HT1080 (cell line): ENCODE measurements at regions not wholly inside any gene's neighbourhood (a gene's known extent, or its start where the extent isn't known, plus 50 kb on each side); places are given as distances from the start of the nearest gene placed in this dataset.

ENCODE experiments used
- DNase-seq: peaks from one replicate; pipeline ENCODE4 v3.0.0-alpha.2; 2015; ENCODE audit warnings: low read depth

DNA sequence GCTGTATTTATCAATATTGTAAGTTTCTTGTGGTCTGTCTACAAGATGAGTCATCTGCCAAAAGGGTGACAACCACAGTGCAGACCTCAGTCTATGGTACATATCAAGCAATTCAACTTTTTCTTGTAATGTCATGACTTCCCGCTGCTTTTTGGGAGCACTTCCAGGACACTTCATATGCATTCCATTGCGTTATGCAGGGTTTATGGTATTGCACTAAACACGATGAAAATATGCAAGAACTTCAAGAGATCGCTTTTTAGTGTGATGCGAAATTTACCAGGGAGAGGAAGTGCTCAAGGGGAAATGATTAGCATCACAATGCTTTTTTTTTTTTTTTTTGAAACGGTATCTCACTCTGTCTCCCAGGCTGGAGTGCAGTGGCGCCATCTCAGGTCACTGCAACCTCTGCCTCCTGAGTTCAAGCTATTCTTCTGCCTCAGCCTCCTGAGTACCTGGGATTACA is 166.5 kb downstream of the TFAP2A start:
- peak; percentile 71 for DNase-seq

DNA sequence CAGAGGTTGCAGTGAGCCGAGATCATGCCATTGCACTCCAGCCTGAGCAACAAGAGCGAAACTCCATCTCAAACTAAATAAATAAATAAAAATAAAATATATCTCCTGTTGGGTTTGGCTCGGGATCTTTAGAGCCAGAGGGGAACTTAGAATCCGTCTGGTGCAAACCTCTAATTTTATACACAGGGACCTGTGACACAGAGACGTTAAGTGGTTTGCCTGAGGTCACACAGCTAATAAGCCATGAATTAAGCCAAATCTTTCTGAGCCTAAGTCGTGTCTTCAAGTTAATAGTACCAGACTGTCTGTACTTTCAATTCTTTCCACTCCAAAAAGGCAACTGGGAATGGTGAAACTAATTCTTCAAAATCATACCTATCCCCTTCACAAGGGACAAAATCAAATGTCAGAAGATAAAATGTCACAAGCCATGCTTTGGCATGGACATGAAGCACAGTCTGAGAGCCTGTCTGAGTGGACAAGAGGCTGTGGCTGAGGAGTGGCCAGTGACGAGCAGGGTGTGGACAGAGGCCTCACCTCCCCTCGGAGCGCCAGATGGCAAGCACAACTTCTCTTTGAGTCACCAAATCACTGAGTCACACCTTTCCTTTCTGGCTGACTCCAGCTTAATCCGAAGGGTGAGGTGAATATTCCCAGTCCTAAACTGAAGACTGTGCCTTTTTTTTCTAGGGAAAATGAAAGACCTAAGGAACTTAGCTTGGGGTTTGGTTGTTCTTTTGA is 177.4 kb downstream of the TFAP2A start:
- peak; percentile 89 for DNase-seq

DNA sequence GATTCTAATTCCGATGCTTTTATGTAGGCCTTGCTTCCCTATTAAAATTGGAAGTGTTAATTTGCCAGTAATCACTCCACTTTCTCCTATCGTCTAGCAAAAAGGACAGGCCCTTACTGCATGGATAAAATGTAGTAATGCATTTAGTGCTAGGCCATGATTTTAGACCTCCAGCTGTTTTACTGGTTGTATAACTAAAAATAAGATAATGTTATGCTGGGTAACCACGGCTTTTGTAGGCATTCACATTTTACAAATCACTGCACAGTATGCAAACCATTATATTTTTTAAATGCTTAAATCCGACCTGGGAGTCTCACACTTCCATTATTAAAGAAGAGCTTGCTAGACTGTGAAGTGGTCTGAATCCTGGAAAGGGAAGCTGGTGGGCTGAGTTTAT is 179.5 kb downstream of the TFAP2A start:
- no peak for DNase-seq

DNA sequence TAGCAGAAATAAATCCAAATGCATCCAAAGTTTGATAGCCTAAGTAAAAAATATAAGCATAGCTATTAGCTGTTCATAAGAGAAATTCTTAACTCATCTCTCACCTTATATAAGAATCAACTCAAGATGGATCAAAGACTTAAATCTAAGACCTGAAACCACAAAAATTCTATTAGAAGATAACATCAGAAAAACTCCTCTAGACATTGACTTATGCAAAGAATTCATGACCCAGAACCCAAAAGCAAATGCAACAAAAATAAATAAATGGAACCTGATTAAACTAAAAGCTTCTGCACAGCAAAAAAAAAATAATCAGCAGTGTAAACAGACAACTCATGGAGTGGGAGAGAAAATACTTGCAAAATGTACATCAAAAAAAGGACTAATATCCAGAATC is 184.3 kb downstream of the TFAP2A start:
- no peak for DNase-seq

DNA sequence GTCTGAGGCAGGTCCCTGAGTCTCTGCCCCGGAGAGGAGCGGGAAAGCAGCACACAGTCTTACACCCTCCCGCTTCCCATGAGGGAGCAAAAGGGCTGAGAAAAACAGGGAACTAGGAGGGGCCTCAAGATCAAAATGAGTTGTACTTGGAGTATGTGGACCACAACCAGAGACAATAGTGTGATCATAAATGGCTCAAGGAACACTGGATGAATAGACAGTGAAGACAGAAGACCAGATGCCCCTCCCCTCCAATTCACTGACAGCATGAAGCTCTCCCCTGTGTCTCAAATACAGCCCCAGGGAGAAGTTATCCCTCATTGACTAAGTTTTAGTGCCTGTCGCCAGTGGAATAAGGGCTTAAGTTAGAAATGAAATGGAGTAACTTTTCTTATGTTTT is 191.0 kb downstream of the TFAP2A start:
- DNase-seq, result no peak

DNA sequence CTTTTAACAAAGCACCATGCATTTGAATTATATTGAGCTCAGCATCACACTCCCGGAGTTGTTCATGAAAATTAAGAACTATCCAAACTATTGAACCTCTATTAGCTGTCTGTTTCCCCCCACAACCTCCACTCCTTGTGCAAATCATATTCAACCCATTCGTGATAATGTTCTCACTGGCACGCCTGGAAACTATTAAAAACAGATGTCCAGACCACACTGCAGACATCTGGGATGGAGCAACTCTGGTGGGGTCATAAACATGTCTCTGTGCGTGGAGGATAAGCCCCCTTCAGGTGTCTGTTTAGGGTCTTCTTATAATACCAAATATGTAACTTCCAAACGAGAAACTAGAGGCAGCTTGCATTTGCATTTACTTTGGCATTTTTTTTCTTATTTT is 193.7 kb downstream of the TFAP2A start:
- no peak for DNase-seq

DNA sequence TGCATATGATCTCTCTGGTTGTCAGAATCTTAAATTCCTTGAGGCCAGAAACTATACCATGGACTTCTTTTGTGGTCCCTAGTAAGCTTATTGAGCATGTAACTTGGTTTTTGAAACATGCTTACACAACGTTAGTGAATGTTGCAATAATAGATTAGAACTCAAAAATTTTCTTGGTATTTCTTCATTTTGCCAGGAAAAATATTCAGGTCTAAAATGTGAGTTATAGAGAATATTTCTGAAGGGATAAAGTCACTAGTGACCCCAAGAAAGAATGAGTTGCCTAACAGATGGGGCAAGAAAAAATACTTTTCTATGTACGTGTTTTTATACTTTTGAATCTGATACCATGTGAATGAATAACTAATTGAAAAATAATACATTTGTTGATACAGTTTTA is 195.4 kb downstream of the TFAP2A start:
- no peak for DNase-seq

DNA sequence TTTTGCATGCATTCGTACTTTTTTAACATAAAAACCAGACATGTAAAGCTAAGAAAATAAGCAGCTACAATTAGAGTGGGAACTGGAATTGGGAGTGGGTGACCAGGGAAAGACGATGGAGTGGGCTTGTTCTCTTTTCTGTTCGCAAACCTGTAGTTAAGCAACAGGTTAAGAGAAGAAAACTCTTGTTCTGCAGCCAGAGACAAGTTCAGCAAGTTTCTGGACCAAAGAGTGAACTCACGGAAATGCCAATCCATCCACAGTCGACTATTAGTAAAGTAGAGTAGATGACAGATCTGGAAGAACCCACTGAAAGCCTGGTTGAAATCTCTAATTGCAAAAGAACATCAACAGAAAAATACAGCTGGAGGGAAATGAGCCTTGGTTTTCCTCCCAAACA is 197.8 kb downstream of the TFAP2A start:
- no peak for DNase-seq

DNA sequence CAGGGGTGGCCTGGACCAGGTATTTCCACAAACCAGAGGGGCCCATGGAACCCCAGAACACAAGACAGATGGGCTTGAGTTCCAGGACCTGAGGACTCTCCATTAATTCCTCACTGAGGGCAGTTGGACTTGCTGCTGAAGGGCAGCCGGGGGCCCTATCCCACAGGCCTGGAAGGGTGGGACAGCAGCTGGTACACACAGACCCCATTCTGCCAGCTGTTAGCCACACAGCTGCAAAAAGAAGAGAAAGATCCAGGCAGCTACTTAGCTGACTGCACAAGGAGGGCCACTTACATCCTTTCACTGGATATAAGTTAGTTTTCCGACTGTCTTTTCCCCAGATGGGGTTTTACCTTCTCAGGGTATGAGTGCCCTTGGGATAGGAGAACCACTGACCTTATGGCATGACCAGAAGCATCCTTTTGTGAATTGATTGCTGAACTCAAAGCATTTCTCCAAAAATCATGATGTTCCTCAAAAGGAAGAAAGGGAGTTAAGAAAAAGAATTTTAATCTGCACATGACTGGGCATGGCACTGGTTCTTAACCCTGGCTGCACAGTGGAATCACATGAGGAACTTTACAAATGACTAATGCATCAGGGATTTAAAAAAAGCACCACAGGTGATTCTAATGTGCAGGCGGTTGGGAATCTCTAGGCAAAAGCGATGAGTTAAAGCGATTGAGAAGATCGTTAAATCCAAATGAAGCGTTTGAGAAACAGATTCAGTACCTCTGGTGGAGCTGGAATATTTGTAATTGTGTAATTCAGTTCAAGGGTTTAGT is 199.4 kb downstream of the TFAP2A start:
- DNase-seq, result no peak

DNA sequence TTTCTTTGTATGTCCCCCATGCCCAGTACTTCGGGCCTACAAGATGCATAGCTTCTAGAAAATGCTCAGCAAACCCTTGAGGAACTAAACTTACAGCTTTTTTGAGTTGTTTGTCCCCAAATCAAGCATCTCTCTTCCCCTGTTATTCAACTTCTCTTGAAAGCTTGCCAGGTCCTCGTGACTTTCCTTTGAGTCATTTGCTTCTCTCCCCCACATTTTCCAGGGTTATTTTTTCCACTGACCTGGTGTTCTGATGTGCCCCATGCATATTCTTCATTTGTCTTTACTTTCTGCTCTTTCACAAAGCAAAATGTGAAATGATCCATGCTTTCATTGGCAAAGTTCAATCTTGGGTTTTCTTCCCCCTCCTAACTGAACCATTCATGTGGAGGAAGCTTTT is 204.8 kb downstream of the TFAP2A start:
- peak; percentile 38 for DNase-seq

DNA sequence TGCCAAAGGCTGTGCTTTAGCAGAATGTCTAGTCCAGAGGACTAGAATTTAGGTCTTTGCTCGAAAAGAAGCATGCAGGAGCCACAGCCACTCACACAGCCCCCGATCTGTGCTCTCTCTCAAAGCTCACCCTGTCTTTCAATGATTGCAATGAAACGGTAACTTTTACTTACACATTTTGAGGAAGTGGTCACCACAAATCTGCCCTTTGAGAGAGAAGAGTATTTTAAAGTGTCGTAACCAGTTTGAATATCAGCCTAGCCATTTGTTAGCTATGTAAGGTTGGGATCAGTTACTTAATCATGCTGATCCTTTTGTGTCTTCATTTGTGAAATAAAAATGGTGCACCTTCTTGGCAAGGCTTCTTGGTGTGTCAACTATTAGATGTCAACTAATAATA is 209.0 kb downstream of the TFAP2A start:
- DNase-seq, result no peak

DNA sequence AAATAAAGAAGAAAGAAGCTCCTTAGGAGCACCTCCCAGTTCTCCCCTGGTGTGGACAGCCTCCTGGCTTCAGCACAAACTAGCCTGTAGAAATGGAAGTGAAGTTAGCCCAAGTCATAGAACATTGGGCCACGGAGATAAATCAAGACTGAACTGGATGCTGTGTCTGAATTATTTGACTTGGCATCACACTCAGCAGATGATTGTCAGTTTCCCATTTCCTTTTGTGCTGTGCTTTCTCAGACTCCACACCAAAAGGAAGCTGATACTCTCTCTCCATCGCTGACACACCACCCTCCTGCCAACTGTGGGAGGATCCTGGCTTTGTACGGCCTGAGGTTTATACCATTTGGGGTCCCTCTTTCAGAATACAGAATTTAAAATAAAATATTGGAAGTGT is 209.8 kb downstream of the TFAP2A start:
- no peak for DNase-seq

DNA sequence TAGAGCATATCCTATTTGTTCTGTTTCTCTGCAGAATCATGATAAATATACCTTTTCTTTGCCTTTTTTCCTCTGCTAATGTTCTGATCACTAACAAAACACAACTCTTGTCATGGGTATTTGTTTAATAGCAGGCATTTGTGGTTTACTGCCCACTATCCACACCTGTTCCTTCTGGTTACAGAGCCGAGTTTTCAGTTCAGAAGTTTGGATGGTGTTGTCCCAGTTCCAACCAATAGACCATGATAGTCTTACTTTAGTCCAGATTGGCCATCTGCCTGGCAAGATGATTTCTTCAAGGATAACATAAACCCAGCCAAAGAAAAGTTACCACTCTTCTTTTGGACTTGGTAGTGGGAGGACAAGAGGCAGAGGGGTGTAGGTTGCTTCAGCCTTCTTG is 211.2 kb downstream of the TFAP2A start:
- DNase-seq, result no peak

DNA sequence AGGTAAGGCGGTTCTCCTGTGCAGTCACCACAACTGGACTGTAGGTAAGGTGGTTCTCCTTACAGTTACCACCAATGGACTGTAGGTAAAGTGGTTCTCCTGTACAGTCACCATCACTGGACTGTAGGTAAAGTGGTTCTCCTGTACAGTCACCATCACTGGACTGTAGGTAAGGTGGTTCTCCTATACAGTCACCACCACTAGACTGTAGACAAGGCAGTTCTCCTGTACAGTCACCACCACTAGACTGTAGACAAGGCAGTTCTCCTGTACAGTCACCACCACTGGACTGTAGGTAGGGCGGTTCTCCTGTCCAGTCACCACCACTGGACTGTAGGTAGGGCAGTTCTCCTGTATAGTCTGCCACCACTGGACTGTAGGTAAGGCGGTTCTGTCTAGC is 212.3 kb downstream of the TFAP2A start:
- DNase-seq, result no peak

DNA sequence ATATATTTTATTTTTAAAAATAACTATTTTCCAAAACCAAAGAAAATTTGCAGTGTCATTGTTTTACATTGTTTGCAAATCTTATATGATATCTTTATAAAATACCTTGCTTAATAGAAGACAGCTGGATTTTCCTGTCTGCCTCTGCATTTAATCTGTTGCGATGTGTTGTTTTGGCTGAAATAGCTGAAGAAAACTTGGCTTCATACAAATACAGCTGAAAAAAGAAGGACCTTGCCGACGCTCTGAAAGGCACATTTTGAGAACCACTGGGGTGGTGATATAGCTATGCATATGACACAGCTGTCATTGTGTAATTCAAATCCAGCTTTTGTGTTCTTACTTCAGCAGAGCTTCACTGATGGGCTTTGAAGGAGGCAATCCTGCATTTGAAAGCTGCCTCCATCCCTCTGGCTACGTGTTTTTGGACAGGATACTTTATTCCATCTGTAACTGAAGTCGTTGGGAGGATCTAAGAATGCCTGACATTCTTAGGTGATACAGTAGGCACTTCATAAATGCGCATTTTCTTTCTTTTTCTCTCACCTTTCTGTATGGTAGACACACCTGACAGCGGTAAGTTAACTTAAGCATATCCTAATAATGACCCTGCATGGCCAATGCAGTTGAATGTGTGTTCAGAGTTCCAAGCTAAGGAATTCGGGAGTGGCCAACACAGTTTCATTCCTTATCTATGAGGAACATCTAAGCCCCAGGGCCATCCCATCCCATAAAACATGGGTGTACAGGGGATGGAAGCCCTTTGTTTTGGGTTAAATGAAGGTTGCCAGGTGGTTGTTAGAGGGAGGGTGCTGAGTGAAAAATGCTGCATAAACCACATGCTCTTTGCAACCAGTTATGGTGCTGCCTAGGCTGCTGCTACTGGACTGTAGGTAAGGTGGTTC is 213.0 kb downstream of the TFAP2A start:
- no peak for DNase-seq

DNA sequence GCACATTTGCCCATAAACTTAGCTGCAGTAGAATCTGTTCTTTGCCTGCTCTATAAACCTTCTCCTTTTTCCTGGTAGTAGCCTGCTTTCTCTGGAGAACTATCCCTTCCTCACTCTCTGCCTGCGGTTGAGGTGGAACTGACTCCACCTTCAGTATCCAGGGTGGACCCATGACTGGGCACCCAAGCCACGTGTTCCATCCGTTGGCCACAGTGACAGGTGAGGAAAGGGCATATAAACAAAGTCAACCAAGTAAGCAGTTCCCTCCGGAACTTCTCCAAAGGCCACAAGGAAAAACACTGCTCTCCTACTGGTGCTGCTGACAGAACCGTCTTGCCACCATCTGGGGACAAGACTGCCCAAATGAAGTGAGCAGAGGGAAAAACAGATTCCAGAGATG is 218.8 kb downstream of the TFAP2A start:
- no peak for DNase-seq

DNA sequence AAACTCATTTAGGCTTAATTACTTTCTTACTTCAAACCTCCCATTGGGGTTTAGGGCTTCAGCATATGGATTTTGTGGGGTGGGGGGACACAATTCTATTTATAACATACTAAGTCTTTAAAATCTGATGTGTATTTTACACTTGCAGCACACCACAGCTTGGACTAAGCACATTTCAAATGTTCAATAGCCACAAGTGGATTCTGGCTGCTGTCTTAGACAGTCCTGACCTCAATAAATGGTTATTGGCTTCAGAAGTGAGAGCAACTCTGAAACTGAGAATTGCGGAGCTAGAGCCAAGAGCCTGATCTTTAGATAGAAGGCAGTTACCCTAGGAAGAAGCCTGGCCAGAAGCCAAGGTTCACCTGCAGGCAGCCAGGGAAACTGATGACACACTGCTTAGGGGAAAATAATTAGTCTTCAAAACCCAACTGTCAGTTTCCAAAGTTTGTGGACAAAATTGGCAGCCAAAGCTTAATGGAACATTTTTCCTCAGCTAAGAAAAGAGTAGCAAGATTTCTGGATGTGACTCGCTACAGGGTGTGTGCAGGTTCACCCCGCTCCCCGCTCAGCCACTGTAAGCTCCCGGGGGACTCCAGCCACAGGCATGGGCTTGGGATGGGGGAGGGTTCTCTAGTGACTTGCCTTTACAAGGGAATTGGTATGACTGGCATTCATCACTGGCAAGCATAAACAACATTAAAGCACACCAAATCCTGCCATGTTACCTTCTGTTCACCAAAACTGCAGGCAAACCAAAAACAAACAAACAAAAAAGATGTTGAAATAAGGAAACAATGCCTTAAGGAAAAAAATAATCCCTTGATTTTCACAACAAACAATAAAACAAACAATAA is 219.8 kb downstream of the TFAP2A start:
- no peak for DNase-seq

DNA sequence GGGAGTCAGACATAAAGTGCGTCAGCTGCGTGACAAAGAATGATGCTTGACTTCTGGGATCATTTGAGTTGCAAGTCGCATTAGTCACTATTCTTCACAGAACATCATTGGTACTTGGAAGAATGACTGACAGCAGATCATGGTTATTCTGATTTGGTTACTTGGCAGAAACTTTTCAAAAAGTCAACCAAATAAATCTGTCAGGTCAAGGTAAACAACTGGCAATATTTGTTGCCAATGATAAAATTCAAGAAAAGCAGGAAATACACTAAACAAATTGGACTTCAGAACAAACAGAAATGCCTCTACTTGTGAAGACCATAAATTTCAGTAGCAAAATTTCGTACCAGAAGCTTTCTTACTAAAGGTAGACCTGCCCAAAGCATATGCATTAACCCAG is 221.6 kb downstream of the TFAP2A start:
- no peak for DNase-seq

DNA sequence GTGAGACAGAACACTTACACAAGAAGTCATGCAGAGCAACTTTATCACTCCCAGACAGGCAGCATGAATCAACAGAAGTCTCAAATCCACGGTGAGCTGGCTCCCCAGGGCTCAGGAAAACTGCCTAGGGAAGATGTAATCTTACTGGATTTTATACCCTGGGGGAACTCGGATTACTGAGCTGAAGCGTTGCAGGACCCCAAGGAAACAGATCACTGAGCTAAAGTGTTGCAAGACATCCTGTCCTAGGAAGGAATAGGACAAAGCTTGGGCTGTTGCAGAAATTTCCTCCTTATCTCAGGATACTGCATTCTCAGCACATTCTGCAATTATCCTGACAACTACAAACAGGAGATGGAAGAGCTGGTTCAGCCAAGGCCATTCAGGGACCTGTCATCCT is 224.8 kb downstream of the TFAP2A start:
- DNase-seq, result no peak

DNA sequence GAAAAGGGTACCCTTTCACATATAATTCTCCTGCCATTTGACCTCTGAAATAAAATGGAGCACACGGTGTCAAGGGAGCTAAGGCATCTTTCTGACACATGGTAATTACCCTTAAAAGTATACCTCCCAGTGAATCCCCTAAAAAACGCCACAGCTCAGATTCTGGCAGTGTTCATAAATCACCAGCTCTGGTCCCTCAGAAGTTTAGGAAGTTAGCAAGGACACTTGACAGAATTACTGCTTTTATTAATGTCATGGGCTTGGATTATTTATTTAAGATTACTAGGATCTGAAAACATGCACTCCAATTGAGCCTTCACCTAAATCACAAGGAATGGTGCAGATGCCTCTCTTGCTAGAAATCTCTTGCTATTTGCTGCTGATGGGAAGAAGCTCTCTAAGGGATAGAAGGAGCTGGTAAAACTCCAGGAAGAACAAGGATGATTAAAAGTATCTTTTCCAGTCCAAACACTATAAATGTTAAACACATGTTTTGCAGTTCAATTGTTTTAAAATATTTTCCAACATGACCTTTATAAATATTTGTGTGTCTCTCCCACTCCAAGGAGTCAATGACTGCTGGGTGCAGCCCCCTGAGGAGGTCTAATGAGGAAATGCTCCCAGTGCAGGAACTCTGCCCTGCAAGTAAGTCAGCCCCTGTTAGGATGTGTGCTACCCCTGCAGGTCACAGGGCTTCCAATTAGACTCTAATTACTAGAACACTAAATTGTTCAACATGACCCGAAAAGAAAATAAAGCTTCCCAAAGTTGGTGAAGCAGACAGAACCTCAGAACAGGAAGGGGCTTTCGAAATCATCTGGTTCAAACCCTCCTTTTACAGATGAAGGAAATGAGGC is 230.3 kb downstream of the TFAP2A start:
- DNase-seq, result no peak
